GM12892 (cell line): ENCODE measurements at regions not wholly inside any gene's neighbourhood (a gene's known extent, or its start where the extent isn't known, plus 50 kb on each side); places are given as distances from the start of the nearest gene placed in this dataset.

Experiments
- POLR2A ChIP-seq: IDR thresholded peaks from 2 replicates; pipeline ENCODE4 v1.6.1; 2011; ENCODE audit warnings: low read depth, low read length, control low read depth
- TAF1 ChIP-seq: IDR thresholded peaks from 2 replicates; pipeline ENCODE4 v1.6.1; 2011; ENCODE audit warnings: low read depth, mild to moderate bottlenecking, control low read depth, low read length, borderline replicate concordance

- TF ChIP-seq POLR2A (no peak), TAF1 (no peak)
These were observed 298.4 kb upstream of the PRDM9 start for GRCh38 chr5:23208959-23209431.
